GM19452 (cell line): ENCODE measurements at regions not wholly inside any gene's neighbourhood (a gene's known extent, or its start where the extent isn't known, plus 50 kb on each side); places are given as distances from the start of the nearest gene placed in this dataset.
A peak's percentile ranks its signal among the peaks of the same experiment; 100 is the strongest.
"Not testable (repeated sequence)": the region's sequence is repeated elsewhere in the genome, so short reads cannot be mapped to it uniquely, and the experiment has no call there.

Experiments used
- ATAC-seq: cut with Tn5 transposase; IDR thresholded peaks from one replicate; pipeline ENCODE4 v1.9.1; 2021; ENCODE audit not compliant: unreplicated experiment

- ATAC-seq: no peak
Observed at GRCh38 chr6:152811785-152812184, 61.2 kb downstream of the VIP start.

- no peak for ATAC-seq
Observed at GRCh38 chr6:152815230-152815872, 64.8 kb downstream of the VIP start.

- ATAC-seq: no peak
Observed at GRCh38 chr6:152816055-152816454, 65.5 kb downstream of the VIP start.

- no peak for ATAC-seq
Observed at GRCh38 chr6:152821525-152821924, 70.9 kb downstream of the VIP start.

- no peak for ATAC-seq
Observed at GRCh38 chr6:152824666-152825065, 74.1 kb downstream of the VIP start.

- ATAC-seq: no peak
Observed at GRCh38 chr6:152828431-152828830, 77.8 kb downstream of the VIP start.

- not testable (repeated sequence) for ATAC-seq
Observed at GRCh38 chr6:152834366-152834765, 83.8 kb downstream of the VIP start.

GRCh38 chr6:152836523-152836922 lies 85.9 kb downstream of the VIP start:
- ATAC-seq: no peak

GRCh38 chr6:152845421-152845820 lies 94.8 kb downstream of the VIP start:
- no peak for ATAC-seq

- no peak for ATAC-seq
Observed at GRCh38 chr6:152846825-152847224, 96.2 kb downstream of the VIP start.

- ATAC-seq: no peak
Observed at GRCh38 chr6:152848919-152849318, 98.3 kb downstream of the VIP start.

GRCh38 chr6:152854086-152854795 lies 103.6 kb downstream of the VIP start:
- no peak for ATAC-seq

- no peak for ATAC-seq
Observed at GRCh38 chr6:152858141-152858540, 107.5 kb downstream of the VIP start.

GRCh38 chr6:152859225-152859624 lies 108.6 kb downstream of the VIP start:
- ATAC-seq: no peak

GRCh38 chr6:152863618-152864326 lies 113.2 kb downstream of the VIP start:
- ATAC-seq: peak; percentile 89

GRCh38 chr6:152874267-152874666 lies 108.6 kb downstream of the FBXO5 start:
- ATAC-seq: no peak

- no peak for ATAC-seq
Observed at GRCh38 chr6:152874846-152875568, 107.8 kb downstream of the FBXO5 start.

GRCh38 chr6:152879681-152880080 lies 103.2 kb downstream of the FBXO5 start:
- no peak for ATAC-seq

- no peak for ATAC-seq
Observed at GRCh38 chr6:152893187-152893586, 89.7 kb downstream of the FBXO5 start.

GRCh38 chr6:152896923-152897322 lies 85.9 kb downstream of the FBXO5 start:
- no peak for ATAC-seq

GRCh38 chr6:152897807-152898399 lies 84.9 kb downstream of the FBXO5 start:
- ATAC-seq: peak; percentile 99
